ENCODE measurements at regions not wholly inside any gene's neighbourhood (a gene's known extent, or its start where the extent isn't known, plus 50 kb on each side); places are given as distances from the start of the nearest gene placed in this dataset.

- TF ChIP-seq CTCF (optimal IDR thresholded peaks at IDR 0.05 in 1 of 3, IDR thresholded peaks at IDR 0.05 in 1 of 3, conservative IDR thresholded peaks at IDR 0.05 in 1 of 3; ENCODE audit: extremely low read depth in 1 of 3, insufficient read depth in 2 of 3, low read length in 3 of 3) (no peak), EZH2 (IDR thresholded peaks at IDR 0.05; ENCODE audit: low read length) (no peak)
These were observed 108.0 kb upstream of the MTAP start for GRCh38 chr9:21694424-21694823.
